ENCODE measurements at regions not wholly inside any gene's neighbourhood (a gene's known extent, or its start where the extent isn't known, plus 50 kb on each side); places are given as distances from the start of the nearest gene placed in this dataset.

DNA sequence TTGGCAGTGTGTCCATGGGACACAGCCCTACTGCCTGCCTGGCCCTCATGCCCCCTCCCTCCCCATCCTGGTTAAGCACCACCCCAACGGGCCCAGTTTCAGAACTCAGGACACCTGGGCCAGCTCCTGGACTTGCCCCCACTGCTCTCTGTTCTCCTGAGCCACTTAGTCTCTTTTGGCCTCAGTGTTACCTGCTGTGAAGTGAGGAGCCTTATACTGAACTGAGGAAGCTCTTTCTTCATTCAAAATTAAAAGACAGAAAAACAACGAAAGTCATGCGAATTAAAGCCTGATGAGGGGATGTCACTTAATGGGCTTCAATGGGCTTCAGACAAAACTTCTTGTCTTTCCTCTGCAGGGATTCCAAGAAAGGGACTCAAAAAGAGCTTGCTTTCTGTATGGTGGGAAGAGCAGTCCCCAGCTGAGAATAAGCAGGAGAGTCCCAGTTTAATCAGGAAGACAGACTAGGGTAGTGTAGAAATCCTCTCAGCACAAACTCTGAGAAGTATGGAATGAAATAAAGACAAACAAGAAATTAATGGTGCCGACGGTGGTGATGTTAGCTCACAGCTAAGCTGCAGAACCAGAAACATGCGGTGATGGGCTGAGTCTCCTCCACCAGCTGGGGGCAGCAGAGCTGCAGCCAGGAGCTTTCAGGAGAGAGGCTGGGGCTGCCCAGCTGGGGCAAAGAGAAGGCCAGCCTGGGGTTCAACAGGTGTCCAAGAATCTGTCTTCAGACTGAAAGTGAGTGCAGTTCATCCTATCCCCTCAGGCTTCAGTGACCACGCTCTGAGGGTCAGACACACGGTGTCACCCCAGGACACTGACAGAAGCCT is 101.0 kb downstream of the GGTLC2 start:
- no peaks in the 10 kb centered on the region for H3K9me3 ChIP-seq (ENCODE audit: control insufficient read depth, low read length)
- no peaks in the 10 kb centered on the region for H3K36me3 ChIP-seq (ENCODE audit: control insufficient read depth, insufficient read depth, low read length)
- H3K4me1 ChIP-seq (ENCODE audit: control insufficient read depth, insufficient read depth, low read length), result no peaks in the 10 kb centered on the region
- peaks cover 12% of the 10 kb centered on the region for H3K27me3 ChIP-seq (ENCODE audit: control insufficient read depth, insufficient read depth, low read length, poor library complexity, severe bottlenecking)
- H3K27ac ChIP-seq (ENCODE audit: insufficient read depth, low read depth, low read length, poor library complexity, severe bottlenecking), result no peak overlapping the region
- H3K4me3 ChIP-seq (ENCODE audit: insufficient read depth, low read depth, low read length), result no peak overlapping the region
- WGBS, 2 experiments, result 48 to 52% methylated on average over 8 of the region's 8 CpGs

DNA sequence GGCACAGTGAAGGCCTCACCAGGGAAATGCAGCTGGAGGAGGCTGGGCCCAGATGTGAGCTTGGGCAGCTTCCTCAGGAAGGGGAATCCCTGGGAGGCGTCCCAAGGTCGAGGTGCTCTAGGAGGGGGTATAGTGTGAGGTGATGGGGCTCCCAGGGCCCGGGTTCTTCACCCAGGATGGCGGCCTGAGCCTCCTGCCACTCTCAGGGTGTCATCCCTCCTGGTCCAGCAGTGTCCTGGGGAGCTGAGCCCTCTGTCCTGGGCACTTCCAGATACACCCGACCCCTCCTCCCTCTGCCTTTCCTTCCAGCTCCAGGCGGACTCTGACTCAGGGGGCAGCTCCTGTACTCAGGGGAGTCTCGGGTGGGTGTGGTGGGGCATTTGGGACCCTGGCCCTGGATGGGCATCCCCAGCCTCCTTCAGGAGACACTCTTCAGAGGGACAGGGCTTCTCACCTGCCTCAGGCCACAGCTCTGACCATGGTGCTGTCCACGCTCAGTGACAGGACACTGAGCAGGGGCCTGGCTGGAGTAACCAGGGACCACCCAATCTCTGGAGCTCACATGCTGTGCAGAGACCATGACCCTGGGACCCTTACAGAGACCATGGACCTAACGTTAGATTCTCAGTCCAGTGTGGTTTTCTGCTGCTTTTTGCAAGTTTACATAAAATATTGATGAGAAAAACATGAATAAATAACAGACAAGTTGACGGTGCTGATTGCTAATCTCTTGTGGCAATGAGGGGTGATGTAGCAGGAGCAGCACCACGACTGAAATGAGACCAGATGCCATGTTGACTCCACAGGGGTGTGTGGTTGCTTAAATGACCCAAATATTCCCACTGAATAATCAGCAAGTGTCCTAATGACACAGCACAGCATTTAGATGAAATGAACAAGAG is 101.9 kb downstream of the GGTLC2 start:
- Histone ChIP-seq H3K36me3 (ENCODE audit: control insufficient read depth, insufficient read depth, low read length) (no peaks in the 10 kb centered on the region), H3K4me3 (ENCODE audit: insufficient read depth, low read depth, low read length) (no peak overlapping the region), H3K4me1 (ENCODE audit: control insufficient read depth, insufficient read depth, low read length) (no peaks in the 10 kb centered on the region), H3K27me3 (ENCODE audit: control insufficient read depth, insufficient read depth, low read length, poor library complexity, severe bottlenecking) (peaks cover 12% of the 10 kb centered on the region), H3K27ac (ENCODE audit: insufficient read depth, low read depth, low read length, poor library complexity, severe bottlenecking) (no peak overlapping the region), H3K9me3 (ENCODE audit: control insufficient read depth, low read length) (no peaks in the 10 kb centered on the region)
- 86 to 88% methylated on average over 11 of the region's 11 CpGs for WGBS, 2 experiments

DNA sequence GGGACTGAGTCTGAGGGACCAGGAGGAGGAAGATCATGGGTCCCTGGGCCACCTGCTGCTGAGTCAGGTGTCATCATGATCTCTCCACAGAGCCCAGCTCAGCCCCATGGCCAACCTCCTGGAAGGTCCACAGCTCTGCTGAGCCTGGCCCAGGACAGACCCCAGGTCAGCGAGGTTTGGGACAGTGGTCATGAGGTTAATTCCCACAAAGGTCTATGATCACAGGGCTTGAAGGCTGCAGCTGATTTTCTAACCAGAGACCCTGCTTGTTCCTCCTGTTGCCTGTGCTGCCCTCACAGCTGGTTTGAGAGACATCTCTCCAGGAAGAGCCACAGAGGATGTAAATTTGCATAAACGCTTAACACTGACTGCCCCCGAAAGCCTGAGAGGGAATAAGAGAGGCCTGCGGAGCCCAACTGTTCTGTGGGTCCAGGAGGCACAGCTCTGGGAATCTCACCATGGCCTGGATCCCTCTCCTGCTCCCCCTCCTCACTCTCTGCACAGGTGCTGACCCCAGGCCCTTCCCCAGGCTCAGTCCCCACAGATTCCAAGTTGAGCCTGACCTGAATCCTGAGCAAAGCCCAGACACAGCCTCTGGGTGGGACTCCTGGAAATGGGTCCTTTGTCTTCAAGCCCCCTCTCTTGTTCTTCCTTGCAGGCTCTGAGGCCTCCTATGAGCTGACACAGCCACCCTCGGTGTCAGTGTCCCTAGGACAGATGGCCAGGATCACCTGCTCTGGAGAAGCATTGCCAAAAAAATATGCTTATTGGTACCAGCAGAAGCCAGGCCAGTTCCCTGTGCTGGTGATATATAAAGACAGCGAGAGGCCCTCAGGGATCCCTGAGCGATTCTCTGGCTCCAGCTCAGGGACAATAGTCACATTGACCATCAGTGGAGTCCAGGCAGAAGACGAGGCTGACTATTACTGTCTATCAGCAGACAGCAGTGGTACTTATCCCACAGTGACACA is 102.8 kb downstream of the GGTLC2 start:
- no peaks in the 10 kb centered on the region for H3K9me3 ChIP-seq (ENCODE audit: control insufficient read depth, low read length)
- 70 to 73% methylated on average over 8 of the region's 8 CpGs for WGBS, 2 experiments
- no peaks in the 10 kb centered on the region for H3K4me1 ChIP-seq (ENCODE audit: control insufficient read depth, insufficient read depth, low read length)
- peaks cover 5% of the 10 kb centered on the region for H3K27me3 ChIP-seq (ENCODE audit: control insufficient read depth, insufficient read depth, low read length, poor library complexity, severe bottlenecking)
- H3K36me3 ChIP-seq (ENCODE audit: control insufficient read depth, insufficient read depth, low read length), result no peaks in the 10 kb centered on the region
- no peak overlapping the region for H3K4me3 ChIP-seq (ENCODE audit: insufficient read depth, low read depth, low read length)
- no peak overlapping the region for H3K27ac ChIP-seq (ENCODE audit: insufficient read depth, low read depth, low read length, poor library complexity, severe bottlenecking)

DNA sequence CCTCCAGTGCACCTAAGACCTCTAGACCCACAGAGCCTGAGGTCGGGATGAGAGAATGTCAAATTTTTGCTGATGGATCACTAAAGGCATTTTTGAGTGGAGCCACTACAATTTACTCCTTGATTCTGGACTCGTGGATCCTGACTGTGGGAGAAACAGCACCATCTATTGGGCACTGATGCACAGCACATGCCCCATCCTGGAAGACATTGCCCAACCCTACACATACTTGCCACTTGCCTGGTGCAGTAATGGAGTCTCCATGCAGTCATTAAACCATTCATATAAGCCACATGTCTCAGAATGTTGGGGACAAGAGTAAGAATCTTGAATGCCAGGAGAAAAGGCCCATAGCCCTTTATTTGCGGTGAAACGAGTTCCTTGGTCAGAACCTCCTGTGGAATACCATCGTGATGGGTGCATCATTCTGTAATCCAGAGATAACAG is 103.9 kb downstream of the GGTLC2 start:
- Histone ChIP-seq H3K36me3 (ENCODE audit: control insufficient read depth, insufficient read depth, low read length) (no peaks in the 10 kb centered on the region), H3K4me3 (ENCODE audit: insufficient read depth, low read depth, low read length) (no peak overlapping the region), H3K27ac (ENCODE audit: insufficient read depth, low read depth, low read length, poor library complexity, severe bottlenecking) (no peak overlapping the region), H3K9me3 (ENCODE audit: control insufficient read depth, low read length) (no peaks in the 10 kb centered on the region), H3K4me1 (ENCODE audit: control insufficient read depth, insufficient read depth, low read length) (no peaks in the 10 kb centered on the region), H3K27me3 (ENCODE audit: control insufficient read depth, insufficient read depth, low read length, poor library complexity, severe bottlenecking) (no peaks in the 10 kb centered on the region)
- WGBS, 2 experiments, result 58 to 60% methylated on average over 5 of the region's 5 CpGs

DNA sequence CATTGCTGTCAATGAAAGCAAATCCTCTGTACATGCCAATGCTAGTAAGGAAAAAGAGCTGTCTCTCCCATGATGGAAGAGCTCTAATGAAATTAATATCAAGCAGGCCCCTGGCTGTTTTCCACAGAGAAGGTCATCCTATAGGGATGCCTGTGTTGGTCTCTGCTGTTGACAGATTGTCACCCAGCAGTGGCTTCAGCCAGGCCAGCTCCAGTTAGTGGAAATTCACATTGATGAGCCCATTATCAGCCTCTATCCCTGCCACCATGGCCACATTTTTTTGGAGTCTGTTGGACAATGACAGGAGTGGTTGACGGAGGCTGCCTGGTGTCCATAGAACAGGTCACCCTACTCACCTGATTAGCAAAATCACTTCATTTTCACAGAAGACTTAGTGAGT is 104.3 kb downstream of the GGTLC2 start:
- Histone ChIP-seq H3K4me1 (ENCODE audit: control insufficient read depth, insufficient read depth, low read length) (no peaks in the 10 kb centered on the region), H3K9me3 (ENCODE audit: control insufficient read depth, low read length) (no peaks in the 10 kb centered on the region), H3K27me3 (ENCODE audit: control insufficient read depth, insufficient read depth, low read length, poor library complexity, severe bottlenecking) (no peaks in the 10 kb centered on the region), H3K4me3 (ENCODE audit: insufficient read depth, low read depth, low read length) (no peak overlapping the region), H3K36me3 (ENCODE audit: control insufficient read depth, insufficient read depth, low read length) (no peaks in the 10 kb centered on the region), H3K27ac (ENCODE audit: insufficient read depth, low read depth, low read length, poor library complexity, severe bottlenecking) (no peak overlapping the region)
- WGBS, 2 experiments, result 80% methylated on average over 1 of the region's 1 CpG; no CpG with 5 or more reads in 1 of the 2 experiments

DNA sequence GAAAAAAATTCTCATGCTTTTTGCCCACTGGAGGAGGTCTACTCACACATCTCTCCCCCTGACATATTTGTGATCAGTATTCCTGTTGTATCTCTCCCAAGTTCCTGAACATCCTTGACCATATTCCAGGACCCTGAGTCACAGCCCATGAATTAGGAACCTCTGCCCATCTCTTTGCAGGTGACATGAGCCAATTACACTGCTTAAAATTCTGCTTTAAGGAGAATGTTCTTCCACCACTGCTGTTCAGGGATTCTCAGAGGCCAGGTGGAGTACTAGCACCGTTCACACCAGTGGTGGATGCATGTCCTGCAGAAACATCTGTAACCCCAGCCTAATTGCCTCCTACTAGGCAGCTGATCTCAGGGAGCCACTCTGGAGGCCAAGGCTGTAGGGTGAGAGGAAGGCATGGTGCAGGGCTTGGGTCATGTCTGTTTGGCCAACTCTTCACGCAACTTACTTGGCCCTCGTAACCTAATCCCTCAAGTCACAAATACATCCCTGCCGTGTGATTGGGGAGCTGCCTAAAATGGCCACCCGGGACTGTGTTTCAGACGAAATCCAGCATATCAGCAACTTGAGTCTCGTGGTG is 104.8 kb downstream of the GGTLC2 start:
- Histone ChIP-seq H3K4me1 (ENCODE audit: control insufficient read depth, insufficient read depth, low read length) (no peaks in the 10 kb centered on the region), H3K27me3 (ENCODE audit: control insufficient read depth, insufficient read depth, low read length, poor library complexity, severe bottlenecking) (no peaks in the 10 kb centered on the region), H3K9me3 (ENCODE audit: control insufficient read depth, low read length) (no peaks in the 10 kb centered on the region), H3K27ac (ENCODE audit: insufficient read depth, low read depth, low read length, poor library complexity, severe bottlenecking) (no peak overlapping the region), H3K4me3 (ENCODE audit: insufficient read depth, low read depth, low read length) (no peak overlapping the region), H3K36me3 (ENCODE audit: control insufficient read depth, insufficient read depth, low read length) (no peaks in the 10 kb centered on the region)
- WGBS, 2 experiments, result 77 to 79% methylated on average over 7 of the region's 7 CpGs

DNA sequence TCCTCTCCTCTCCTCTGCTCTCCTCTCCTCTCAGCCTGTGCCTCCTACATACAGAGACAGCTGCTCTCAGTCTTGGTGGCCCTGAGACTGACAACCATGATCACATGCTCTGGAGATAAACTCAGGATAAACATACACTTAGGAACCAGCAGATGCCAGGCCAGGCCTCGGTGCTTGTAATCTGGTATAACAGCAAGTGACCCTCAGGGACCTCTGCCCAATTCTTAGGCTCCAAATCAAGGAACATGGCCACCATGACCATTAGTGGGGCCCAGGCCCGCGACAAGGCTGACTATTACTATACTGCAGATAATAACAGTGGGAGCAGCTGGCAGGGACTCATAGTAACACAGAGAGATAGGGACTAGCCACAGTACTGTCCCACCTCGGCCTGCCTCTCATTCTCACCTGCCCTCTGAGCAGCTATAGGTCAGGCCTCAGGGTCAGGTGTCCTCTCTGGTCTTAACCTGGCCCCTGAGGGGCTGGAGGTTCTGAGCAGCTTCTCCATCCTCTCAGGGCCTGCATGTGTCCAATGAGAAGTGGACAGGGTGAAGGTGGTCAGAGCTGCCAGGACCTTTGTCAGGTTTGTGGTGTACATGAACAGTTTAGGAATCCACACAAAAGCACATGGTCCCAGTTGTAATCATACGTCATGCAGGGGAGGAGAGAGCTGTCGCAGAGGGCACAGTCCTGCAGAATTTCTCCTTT is 106.1 kb downstream of the GGTLC2 start:
- Histone ChIP-seq H3K4me3 (ENCODE audit: insufficient read depth, low read depth, low read length) (no peak overlapping the region), H3K27me3 (ENCODE audit: control insufficient read depth, insufficient read depth, low read length, poor library complexity, severe bottlenecking) (no peaks in the 10 kb centered on the region), H3K9me3 (ENCODE audit: control insufficient read depth, low read length) (no peaks in the 10 kb centered on the region), H3K27ac (ENCODE audit: insufficient read depth, low read depth, low read length, poor library complexity, severe bottlenecking) (no peak overlapping the region), H3K4me1 (ENCODE audit: control insufficient read depth, insufficient read depth, low read length) (no peaks in the 10 kb centered on the region), H3K36me3 (ENCODE audit: control insufficient read depth, insufficient read depth, low read length) (no peaks in the 10 kb centered on the region)
- 91% methylated on average over 6 of the region's 6 CpGs for WGBS, 2 experiments

DNA sequence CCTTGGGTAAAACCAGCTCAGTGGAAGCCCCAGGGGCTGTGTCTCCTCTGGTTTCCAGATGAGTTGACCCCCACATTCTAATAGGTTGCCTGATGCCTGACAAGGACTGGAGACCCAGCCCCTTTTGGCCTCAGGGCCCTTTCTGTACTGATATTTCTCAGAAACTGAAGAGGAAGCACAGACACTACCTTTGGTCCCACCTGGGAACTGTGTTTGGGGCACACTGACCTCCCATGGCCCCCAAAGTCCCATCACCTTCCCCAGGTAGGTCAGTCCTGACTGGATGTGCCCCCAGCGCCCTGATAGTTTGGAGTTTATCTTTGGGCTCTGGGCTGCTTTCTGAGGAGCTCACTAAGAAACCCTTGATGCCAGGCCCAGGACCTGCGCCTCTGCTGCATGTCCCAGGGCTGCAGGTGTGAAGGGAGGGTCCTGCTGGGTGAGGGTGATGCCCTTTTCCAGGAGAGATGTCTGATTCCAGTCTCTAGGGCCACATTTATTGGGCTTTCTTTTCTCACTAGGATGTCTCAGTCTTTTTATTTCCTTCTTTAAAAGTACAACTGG is 106.7 kb downstream of the GGTLC2 start:
- no peaks in the 10 kb centered on the region for H3K27me3 ChIP-seq (ENCODE audit: control insufficient read depth, insufficient read depth, low read length, poor library complexity, severe bottlenecking)
- 86 to 87% methylated on average over 2 of the region's 2 CpGs for WGBS, 2 experiments
- H3K4me3 ChIP-seq (ENCODE audit: insufficient read depth, low read depth, low read length), result no peak overlapping the region
- no peak overlapping the region for H3K27ac ChIP-seq (ENCODE audit: insufficient read depth, low read depth, low read length, poor library complexity, severe bottlenecking)
- H3K36me3 ChIP-seq (ENCODE audit: control insufficient read depth, insufficient read depth, low read length), result no peaks in the 10 kb centered on the region
- H3K4me1 ChIP-seq (ENCODE audit: control insufficient read depth, insufficient read depth, low read length), result no peaks in the 10 kb centered on the region
- H3K9me3 ChIP-seq (ENCODE audit: control insufficient read depth, low read length), result no peaks in the 10 kb centered on the region

DNA sequence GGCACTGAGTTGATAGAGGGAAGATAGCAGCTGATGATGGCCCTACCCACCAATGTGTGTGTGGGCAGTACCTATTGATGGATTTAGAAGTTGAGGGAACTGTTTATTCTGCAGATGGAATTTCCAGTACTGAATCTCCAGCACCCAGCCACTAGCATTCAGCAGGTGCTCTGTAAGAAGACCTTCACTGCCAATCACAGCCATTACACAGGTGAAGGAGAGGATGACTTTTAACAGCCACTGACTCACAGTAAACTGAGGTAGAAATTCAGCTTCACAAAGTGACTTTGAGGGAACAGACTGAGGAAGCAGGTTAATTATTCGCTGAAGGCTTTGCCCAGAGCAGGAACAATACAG is 107.8 kb downstream of the GGTLC2 start:
- H3K27me3 ChIP-seq (ENCODE audit: control insufficient read depth, insufficient read depth, low read length, poor library complexity, severe bottlenecking), result no peaks in the 10 kb centered on the region

More for the DNA sequence above, 107.8 kb downstream of the GGTLC2 start:
- 83 to 92% methylated on average over 1 of the region's 1 CpG for WGBS, 2 experiments
- no peaks in the 10 kb centered on the region for H3K9me3 ChIP-seq (ENCODE audit: control insufficient read depth, low read length)
- no peaks in the 10 kb centered on the region for H3K4me1 ChIP-seq (ENCODE audit: control insufficient read depth, insufficient read depth, low read length)
- no peak overlapping the region for H3K4me3 ChIP-seq (ENCODE audit: insufficient read depth, low read depth, low read length)
- H3K36me3 ChIP-seq (ENCODE audit: control insufficient read depth, insufficient read depth, low read length), result no peaks in the 10 kb centered on the region
- H3K27ac ChIP-seq (ENCODE audit: insufficient read depth, low read depth, low read length, poor library complexity, severe bottlenecking), result no peak overlapping the region
